Lung microvascular endothelial cell (primary cell): ENCODE measurements at regions not wholly inside any gene's neighbourhood (a gene's known extent, or its start where the extent isn't known, plus 50 kb on each side); places are given as distances from the start of the nearest gene placed in this dataset.
A peak's percentile ranks its signal among the peaks of the same experiment; 100 is the strongest.

Source experiments
- DNase-seq, 2 donors: peaks; one replicate each; pipeline versions ENCODE4 v3.0.0 to v3.0.0-alpha.2; 2010; ENCODE audit warnings: low read depth in 2 of 2

DNA sequence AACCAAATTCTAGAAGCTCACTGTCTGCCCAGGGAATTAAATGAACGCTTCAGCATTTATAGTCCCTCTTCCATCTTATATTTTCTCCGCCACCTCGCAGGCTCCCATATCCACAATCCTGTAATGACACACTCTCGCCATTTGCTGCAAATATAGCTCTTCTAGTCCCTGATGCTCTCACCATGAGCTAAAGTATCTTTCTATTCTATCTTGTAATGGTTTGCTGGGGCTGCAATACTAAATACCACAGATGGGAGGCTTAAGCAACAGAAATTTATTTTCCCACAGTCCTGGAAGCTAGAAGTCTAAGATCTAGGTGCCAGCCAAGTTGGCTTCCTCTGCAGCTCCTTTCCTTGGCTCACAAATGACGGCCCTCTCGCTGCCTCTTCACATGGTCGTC lies 106.9 kb upstream of the NPHP3 start:
- DNase-seq: no peak

DNA sequence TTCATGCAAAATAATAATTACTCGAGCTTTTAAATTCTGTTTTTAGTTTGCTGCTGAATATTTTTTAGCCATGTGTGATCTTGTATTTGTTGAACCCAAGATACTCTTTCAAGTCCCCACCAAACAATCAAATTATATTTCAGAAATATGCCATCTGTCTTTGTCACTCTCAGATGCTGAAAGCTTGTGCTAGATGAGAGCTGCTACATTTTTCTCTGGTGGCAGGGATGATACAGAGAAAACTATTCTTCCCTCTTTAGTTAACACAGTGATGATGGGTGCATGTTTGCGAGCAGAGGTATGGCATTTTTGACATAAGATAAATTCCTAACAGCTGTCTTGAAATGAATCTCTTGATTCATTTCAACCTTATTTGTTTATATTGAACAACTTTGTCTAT lies 100.6 kb upstream of the NPHP3 start:
- DNase-seq: no peak

DNA sequence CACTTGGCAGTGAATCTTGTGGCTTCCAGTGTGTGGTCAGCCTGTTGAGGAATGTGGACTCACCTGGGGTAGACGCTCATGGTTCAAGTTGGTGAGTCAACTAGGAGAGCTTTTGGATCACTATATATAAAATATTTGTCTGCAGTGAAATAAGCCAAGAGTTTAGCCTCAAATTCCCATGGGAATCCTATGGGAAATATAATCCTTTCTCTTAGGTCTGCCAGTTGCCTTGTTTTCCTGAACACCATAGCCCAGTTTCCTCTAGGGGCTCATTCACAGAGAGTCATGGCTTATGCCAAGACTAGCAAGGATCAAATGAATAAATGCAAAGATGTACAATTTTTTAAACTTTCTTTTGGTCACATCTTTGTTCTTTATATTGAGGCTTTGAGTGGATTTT lies 100.1 kb upstream of the NPHP3 start:
- DNase-seq: no peak

DNA sequence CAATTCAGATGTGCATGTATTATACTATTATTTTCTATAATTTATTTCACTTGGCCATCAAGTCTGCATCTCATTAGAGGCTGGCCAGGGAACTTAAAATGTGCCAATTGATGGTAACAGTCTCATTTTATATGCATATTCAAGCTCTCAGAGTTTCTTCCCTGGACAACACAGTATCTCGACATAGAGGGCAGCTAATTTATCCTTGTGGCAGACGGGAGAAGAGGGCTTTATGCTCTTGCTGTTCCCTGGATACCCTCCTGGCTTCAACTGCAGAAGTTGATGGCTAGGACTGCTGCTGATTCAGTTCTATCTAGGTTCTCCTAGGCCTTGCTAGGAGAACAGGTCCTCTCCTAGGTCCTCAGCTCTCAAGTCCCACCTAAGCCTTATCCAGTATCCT lies 99.1 kb upstream of the NPHP3 start:
- DNase-seq: no peak

DNA sequence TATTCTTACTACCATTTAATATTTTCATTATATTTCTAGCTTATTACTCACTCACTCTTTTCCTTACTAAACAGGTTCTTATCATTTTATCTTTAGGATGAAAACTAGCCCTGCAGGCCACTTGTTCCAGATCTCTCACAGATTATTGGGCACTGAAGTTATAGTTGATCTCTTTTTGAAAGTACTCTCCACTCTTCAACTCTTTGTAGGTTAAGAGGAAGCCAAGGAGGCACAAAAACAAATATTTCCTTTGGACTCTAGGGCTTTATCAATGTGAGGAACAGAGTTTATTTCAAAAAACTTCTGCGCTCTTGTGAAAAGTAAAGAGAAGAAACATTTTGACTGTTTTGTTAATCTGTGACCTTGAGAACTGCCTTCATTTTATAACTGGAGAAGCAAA lies 96.0 kb upstream of the NPHP3 start:
- no peak for DNase-seq

DNA sequence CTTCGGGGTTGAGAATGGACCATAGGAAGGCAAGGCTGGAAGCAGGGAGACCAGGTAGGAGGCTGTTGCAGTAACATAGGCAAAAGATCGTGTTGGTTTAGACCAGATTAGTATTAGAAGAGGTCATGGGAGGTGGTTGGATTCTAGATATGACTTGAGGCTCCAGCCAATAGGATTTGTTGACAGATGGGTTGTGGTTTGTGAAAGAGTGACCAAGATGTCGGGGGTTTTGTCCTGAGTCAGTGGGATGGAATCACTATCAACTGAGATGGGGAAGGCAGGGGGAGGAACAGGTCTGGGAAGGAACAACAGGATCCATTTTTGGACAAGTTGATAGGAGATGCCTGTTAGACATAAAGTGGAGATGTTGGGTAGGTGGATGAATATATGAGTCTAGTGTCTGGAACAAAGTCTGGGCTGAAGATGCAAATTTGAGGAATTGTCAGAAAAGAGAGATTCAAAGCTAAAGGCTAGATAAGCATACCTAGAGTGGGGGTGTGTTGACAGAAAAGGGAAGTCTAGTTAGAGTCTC lies 95.5 kb upstream of the NPHP3 start:
- DNase-seq: no peak

DNA sequence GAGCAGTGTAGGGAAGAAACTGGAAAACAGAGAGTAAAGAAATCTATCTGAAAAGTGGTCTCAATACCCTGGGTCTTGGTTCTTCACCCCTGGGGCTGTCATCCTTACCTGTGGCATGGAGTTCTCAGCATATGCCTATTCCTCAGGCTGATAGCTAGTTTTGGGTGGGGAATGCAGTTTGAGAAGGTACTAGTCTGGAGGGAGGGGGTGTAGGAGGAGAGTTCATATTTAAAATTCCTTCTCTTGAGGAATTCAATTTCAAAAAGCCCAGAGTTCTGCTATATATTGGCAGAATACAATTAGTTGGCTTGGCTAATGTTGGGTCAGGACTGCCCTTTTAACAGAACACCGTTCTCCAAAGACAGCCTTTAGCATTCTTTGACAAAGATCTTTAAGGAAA lies 82.9 kb upstream of the NPHP3 start:
- DNase-seq: no peak

DNA sequence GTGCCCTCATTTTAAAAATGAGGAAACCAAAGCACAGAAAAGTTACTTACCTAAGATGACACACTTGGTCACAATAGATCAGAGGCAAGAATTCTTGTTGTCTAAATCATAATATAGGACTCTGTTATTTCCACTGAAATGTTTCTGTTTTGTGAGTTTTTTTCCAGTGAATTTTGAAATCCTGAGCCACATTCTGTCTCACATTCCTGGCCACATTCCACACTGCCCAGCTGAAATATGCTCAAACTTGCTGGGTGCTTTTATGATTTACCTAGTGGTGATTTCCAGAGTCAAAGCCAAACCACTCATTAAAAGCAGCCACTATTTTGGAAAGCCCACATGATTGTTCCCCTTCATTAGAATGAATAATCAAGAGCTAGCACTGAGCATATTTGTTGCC lies 82.3 kb upstream of the NPHP3 start:
- peak in 1 of 2 donors; percentile 14 for DNase-seq

DNA sequence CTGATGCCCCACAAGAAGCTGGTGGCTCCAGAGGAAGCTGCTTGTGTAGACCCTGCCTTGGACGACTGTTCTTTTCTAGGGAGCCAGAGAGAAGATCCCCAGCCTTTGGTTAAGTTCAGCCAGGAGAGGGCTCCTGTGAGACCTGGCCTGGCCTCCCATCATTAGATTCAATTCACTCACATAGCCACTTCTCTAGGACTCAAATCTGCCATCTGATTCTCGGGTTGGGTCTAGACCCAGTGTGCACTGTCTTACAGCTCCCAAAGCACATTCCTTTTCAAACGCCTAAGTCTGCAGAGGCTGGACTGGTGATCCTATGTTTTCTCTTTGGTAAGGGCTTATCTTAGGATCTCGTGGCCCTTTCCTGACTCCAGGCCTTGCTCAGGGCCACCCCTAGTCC lies 81.7 kb upstream of the NPHP3 start:
- no peak for DNase-seq

DNA sequence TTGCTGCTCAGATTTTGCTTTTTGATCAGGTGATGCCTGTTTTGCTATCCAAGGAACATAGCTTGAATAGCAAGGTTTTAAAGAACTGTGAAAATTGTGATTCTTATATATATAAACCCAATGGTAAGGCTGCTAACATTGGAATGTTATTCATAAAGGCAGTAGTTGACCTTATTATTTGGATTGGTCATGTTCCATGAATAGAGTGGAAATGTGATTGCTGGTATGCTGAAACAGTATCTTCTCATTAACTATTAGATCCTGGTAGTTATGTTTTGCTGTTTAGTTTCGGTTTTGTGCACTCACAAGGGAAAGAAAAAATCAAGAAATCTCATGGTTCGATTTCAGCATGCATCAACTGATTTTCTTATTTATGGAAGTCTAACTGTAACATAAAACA lies 78.7 kb upstream of the NPHP3 start:
- peak in 1 of 2 donors; percentile 52 for DNase-seq

DNA sequence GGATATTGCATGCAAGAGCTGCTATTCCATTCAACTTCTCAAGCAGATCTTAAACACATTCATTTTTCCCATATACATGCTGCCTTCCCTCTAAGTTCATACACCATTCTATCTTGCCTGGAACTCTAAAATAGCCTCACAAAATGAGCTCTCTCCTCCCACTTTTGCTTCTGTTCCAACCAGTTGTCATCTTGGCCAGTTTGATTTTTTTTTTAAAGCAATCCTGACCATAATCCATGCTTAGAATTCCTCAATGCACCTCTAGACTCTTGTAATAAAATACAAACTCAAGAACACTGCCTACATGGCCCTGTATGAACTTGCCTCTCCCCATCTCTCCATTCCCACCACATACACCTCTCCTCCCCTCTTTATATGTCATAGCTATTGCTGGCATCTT lies 68.6 kb upstream of the NPHP3 start:
- DNase-seq: no peak

DNA sequence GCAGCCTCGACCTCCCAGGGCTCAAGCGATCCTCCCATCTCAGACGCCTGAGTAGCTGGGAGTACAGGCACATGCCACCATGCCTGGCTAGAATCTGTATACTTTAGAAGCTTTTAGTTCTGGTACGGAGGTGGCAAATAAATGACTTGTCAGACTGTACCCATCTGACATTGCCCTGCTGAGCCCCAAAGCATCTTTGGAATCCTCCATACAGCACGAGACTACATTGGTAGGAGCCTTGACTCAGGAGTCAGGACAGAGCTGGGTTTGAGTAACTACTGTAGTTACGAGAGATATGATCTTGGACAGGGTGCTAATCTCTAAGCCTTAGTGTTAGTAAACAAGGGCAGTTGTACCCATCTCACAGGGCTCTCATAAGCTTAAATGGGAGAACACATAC lies 67.8 kb upstream of the NPHP3 start:
- DNase-seq: no peak

DNA sequence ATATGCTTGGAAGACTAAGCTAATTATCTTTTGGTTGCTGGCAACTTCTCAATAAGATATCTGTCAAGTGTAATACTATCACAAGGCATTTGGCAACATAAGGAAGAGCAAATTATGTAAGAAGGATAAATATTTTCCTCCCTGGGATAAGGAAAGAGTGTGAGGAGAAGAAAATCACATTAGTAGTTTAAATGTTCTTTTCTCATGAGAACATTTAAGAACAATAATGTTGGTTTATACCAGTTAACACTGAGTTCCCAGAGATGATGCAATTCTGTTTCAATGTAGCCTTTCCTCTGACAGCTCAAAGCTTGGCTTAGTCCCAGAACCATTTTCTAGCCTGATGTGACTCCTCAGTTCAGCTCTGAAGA lies 66.1 kb upstream of the NPHP3 start:
- DNase-seq: peak; percentile 39 to 64

DNA sequence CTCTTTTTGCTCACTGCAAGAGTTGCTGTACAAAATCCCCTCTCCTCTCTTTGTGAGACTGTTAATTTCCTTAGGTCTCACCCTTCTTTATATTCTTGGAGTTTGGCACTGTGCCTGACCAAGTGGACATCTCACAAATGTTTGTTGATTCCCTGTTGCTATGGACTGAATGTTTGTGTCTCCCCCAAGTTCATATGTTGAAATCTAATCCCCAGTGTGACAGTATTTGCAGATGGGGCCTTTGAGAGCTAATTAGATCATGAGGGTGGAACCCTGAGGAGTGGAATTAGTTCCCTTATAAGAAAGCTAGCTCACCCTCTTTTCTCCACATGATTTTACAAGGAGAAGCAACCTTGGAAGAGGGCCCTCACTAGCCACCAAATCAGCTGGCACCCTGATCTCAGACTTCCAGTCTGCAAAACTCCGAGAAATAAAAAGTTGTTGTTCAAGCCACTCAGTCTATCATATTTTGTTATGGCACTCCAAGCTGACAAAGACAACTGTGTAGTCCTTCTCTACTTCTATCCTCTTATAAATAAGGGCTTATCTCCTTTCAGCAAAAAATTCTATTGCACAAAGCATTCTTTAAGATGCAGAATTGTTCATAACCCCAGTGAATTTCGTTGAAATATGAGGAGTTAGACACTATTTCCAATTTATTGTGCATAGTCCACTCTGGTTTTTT lies 65.5 kb upstream of the NPHP3 start:
- DNase-seq: peak in 1 of 2 donors; percentile 11

DNA sequence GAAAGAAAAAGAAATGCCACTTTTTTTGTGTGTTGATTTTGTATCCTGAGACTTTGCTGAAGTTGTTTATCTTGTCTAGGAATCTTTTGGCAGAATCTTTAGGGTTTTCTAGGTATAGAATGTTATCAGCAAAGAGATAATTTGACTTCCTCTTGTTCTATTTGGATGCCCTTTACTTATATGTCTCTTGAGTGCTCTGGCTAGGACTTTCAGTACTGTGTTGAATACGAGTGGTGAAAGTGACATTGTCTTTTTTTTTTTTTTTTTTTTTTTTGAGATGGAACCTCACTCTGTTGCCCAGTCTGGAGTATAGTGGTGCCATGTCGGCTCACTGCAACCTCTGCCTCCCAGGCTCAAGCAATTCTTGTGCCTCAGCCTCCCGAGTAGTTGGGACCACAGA lies 64.7 kb upstream of the NPHP3 start:
- no peak for DNase-seq

DNA sequence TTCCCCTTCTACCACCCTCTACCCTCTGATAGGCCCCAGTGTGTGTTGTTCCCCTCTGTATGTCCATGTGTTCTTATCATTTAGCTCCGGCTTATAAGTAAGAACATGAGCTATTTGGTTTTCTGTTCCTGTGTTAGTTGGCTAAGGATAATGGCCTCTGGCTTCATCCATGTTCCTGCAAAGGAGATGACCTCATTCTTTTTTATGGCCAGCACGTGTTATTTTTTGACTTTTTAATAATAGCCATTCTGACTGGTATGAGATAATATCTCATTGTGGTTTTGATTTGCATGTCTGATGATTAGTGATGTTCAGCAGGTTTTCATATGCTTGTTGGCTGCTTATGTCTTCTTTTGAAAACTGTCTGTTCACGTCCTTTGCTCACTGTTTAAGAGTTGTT lies 63.1 kb upstream of the NPHP3 start:
- DNase-seq: peak; percentile 6 to 20

DNA sequence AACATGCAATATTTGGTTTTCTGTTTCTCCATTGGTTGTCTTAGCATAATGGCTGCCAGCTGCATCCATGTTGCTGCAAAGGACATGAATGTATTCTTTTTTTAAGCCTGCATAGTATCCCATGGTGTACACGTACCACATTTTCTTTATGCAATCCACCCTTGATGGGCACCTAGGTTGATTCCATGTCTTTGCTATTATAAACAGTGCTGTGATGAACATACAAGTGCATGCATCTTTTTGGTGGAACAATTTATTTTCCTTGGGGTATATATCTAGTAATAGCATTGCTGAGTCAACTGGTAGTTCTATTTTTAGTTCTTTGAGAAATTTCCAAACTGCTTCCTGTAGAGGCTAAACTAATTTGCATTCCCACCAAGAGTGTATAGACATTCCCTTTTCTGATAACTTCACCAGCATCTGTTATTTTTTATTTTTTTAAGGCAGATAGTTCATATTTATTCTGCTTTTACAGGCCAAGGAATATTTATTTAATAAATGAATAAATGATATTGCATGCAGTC lies 62.4 kb upstream of the NPHP3 start:
- DNase-seq: no peak

DNA sequence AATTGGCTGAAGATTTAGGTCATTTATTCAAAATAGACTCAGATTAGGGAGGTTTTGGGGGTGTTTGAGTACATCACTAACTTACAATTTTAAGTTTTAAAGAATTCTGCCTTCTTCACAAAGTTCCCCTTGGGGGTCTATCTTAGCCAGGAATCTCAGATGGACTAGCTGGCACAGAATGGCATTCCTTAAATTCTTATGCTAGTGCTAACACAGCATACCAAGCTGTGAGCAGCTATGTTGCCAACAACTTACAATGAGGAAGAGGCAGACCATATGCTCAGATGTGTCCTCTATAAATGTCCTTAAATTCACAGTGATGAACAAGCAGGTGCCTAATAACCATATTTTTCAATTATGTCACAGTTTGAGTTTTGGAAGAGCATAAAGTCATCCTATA lies 60.9 kb upstream of the NPHP3 start:
- no peak for DNase-seq

DNA sequence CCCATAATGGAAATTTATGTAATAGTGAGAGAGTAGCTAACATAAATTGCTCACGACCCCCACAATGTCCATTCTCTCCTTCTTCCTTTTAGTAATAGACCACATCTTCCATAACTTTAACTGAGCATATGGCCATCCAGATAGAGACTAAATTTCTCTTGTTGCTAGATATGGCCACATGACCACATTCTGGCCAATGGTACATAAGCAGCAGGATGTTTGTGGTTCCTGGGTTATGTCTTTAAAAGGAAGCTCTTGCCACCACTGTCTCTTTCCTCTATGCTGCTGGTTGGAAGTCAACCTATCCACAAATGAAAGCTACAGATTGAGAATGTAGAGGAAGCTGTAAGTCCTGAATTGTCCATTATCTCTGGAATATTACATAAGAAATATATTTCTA lies 59.7 kb upstream of the NPHP3 start:
- DNase-seq: no peak

DNA sequence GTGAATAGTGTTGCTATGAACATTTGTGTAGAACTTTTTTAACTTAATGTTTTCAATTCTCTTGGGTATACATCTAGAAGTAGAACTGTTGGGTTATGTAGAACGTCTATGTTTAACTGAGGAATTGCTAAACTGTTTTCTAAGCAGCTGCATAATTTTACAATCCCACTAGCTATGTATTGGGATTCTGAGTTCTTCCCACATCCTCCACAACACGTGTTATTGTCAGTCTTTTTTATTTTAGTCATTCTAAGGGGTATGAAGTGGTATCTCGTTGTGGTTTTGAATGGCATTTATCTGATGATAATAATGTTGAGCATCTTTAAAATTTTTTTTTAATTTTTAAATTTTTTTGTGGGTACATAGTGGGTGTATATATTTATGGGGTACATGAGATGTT lies 55.0 kb upstream of the NPHP3 start:
- DNase-seq: no peak

DNA sequence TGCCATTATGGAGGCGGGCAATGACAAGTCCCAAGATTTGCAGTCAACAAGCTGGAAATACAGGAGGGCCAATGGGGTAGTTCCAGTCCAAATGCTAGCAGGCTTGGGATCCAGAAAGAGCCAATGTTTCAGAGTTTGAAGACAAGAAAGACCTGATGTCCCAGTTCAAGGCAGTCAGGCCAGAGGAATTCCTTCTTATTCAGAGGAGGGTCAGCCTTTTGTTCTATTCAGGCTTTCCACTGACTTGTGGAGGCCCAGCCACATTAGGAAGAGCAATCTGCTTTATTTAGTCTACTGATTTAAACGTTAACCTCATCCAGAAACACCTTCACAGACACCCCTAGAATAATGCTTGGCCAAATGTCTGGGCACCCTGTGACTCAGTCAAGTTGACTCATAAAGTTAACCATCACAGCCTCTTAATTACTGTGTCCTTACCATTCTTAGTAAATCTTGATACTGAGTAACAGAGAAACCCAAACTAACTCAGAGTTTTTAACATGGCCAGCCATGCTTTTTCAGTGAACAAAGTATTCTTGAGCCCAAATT lies 50.9 kb upstream of the NPHP3 start:
- DNase-seq: no peak

DNA sequence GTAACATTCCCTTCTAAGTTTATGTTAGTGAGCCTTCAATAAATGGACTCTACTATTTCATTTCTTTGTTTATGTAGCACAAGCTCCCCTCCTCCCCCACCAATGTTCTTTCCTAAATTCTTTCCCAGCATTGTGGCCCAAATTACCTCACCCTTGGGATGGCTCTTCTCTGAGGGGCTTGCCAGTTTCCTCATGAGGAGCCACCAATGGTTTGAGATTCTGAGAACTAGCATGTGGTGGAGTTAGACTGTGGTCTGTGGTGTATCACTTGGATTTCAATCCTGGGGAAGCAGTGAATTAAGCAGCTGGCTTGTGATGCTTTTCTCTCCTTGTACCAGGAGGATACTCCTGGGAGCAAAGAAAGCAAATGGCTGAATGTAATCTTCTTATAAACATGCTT lies 50.0 kb upstream of the NPHP3 start:
- DNase-seq: no peak
